Erythroblast (primary cell): ENCODE measurements at regions not wholly inside any gene's neighbourhood (a gene's known extent, or its start where the extent isn't known, plus 50 kb on each side); places are given as distances from the start of the nearest gene placed in this dataset.

ENCODE experiments used
- GATA1 ChIP-seq: IDR thresholded peaks from 2 replicates; pipeline ENCODE4 v1.6.1; 2011; ENCODE audit warnings: low read depth, mild to moderate bottlenecking, control low read depth, low read length, moderate library complexity
- POLR2A ChIP-seq: IDR thresholded peaks from 2 replicates; pipeline ENCODE4 v1.6.1; 2011; ENCODE audit warnings: mild to moderate bottlenecking, low read length

DNA sequence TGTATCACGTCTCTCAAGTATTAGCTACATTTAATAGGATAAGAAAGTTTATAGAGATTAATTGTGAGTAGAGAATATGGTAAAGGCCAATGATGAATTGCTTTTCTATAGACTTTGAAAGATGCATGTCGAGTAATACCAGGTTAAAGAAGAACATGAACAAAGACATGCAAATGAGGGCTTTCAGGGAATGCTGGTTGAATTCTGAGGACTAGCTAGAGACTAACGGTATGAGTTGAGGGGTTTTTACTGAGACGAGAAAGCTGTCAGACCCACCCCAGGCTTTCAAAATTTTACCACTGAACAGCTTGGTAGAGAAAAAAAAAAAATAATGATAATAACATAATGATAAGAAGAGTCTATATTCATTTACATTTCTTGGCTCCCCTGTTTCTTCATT is 796.0 kb upstream of the CDH8 start:
- TF ChIP-seq POLR2A (no peak), GATA1 (no peak)
